Breast epithelium (tissue), 3 donors: ENCODE measurements at regions not wholly inside any gene's neighbourhood (a gene's known extent, or its start where the extent isn't known, plus 50 kb on each side); places are given as distances from the start of the nearest gene placed in this dataset.

Source experiments
- POLR2A ChIP-seq: fragments of 450-650 bp; IDR thresholded peaks from one replicate; pipeline ENCODE4 v1.6.1; 2016; ENCODE audit warnings: antibody characterized with exemption, mild to moderate bottlenecking, moderate library complexity
- TF ChIP-seq, protein P1 (sequence below), 3 donors: fragments of 450-650 bp; IDR thresholded peaks; one replicate each; pipeline ENCODE4 v1.5.1; 2016 to 2017; ENCODE audit warnings: antibody characterized with exemption in 3 of 3, mild to moderate bottlenecking in 3 of 3, moderate library complexity in 3 of 3

DNA sequence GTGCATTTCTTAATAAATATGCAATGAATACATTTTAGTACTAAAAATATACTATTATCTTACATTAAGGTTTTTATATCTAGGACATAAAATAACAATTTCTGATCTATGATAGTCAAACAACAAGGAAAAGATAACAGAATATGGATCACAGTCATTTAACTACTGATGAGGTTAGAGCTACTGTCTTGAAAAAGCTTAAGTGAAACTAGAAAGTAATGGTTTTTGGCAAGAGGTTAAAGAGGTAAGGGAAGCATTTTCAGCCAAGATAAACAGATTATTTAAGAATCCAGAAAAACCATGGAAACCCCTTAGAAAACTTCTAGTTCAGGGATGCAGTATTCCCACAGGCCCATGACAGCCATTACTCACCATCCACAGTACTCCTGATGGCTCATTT, 787.4 kb downstream of the DACH1 start:
- TF ChIP-seq, protein P1, sequence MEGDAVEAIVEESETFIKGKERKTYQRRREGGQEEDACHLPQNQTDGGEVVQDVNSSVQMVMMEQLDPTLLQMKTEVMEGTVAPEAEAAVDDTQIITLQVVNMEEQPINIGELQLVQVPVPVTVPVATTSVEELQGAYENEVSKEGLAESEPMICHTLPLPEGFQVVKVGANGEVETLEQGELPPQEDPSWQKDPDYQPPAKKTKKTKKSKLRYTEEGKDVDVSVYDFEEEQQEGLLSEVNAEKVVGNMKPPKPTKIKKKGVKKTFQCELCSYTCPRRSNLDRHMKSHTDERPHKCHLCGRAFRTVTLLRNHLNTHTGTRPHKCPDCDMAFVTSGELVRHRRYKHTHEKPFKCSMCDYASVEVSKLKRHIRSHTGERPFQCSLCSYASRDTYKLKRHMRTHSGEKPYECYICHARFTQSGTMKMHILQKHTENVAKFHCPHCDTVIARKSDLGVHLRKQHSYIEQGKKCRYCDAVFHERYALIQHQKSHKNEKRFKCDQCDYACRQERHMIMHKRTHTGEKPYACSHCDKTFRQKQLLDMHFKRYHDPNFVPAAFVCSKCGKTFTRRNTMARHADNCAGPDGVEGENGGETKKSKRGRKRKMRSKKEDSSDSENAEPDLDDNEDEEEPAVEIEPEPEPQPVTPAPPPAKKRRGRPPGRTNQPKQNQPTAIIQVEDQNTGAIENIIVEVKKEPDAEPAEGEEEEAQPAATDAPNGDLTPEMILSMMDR (IDR thresholded peaks at IDR 0.05) = no peak
- TF ChIP-seq POLR2A = no peak
